D721Med (cell line): ENCODE measurements at regions not wholly inside any gene's neighbourhood (a gene's known extent, or its start where the extent isn't known, plus 50 kb on each side); places are given as distances from the start of the nearest gene placed in this dataset.

Source experiments
- DNase-seq: peaks from one replicate; pipeline ENCODE4 v3.0.0; 2011; ENCODE audit warnings: low spot score; ENCODE audit not compliant: insufficient read length
- FAIRE-seq: peaks from 2 replicates; lab custom pipeline; 2011; peaks lifted over from hg19 to GRCh38; lab: Jason Lieb, UNC
- CTCF ChIP-seq: IDR thresholded peaks from 2 replicates; pipeline ENCODE4 v1.5.1; 2012; ENCODE audit warnings: mild to moderate bottlenecking, control low read depth; ENCODE audit not compliant: insufficient read depth; ENCODE audit errors: missing control alignments

- FAIRE-seq, result no peak
- no peak for TF ChIP-seq CTCF
- DNase-seq, result no peak
These were observed 202.9 kb upstream of the IER5L start for GRCh38 chr9:129380961-129381401.

GRCh38 chr9:129379886-129380285 is 201.8 kb upstream of the IER5L start:
- DNase-seq (no peak), FAIRE-seq (no peak)
- TF ChIP-seq CTCF, result no peak

- TF ChIP-seq CTCF, result no peak
- FAIRE-seq (no peak), DNase-seq (no peak)
These were observed 201.2 kb upstream of the IER5L start for GRCh38 chr9:129379181-129379836.

- FAIRE-seq (no peak), DNase-seq (no peak)
- no peak for TF ChIP-seq CTCF
These were observed 200.0 kb upstream of the IER5L start for GRCh38 chr9:129377931-129378661.

- no peak for TF ChIP-seq CTCF
- DNase-seq (no peak), FAIRE-seq (no peak)
These were observed 199.1 kb upstream of the IER5L start for GRCh38 chr9:129377181-129377580.

GRCh38 chr9:129375845-129376244 is 197.8 kb upstream of the IER5L start:
- no peak for TF ChIP-seq CTCF
- FAIRE-seq, result no peak
- DNase-seq, result no peak

- no peak for TF ChIP-seq CTCF
- no peak for FAIRE-seq
- no peak for DNase-seq
These were observed 196.6 kb upstream of the IER5L start for GRCh38 chr9:129374651-129375050.
